HEK293T (cell line): ENCODE measurements at regions not wholly inside any gene's neighbourhood (a gene's known extent, or its start where the extent isn't known, plus 50 kb on each side); places are given as distances from the start of the nearest gene placed in this dataset.

Experiments used
- SP1 ChIP-seq: fragments of 450-650 bp; IDR thresholded peaks from 2 replicates; pipeline ENCODE4 v1.6.1; 2017
- SUZ12 ChIP-seq: fragments of 450-650 bp; IDR thresholded peaks from 2 replicates; pipeline ENCODE4 v1.6.1; 2016; ENCODE audit warnings: mild to moderate bottlenecking

DNA sequence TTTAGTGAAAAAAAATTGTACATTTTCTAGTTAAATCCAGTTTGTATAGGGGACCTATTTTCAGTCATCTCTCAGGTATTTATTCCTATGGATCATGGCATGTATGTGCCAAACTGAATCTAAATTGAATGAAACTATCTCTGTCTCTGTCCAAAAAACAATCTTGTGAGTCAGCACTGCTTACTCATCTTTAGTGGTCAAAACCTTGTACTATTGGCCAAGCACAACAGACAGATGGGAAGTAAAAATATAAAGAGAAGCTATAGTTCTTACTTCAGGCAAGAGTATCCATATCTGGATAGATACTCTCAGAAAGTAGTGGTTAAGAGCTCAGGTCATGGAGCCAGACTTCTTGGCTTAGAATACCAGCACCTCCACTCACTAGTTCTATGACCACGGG is 76.0 kb upstream of the KLHL14 start:
- TF ChIP-seq SP1 (no peak), SUZ12 (no peak)
